Neural progenitor cell (in vitro differentiated cells): ENCODE measurements at regions not wholly inside any gene's neighbourhood (a gene's known extent, or its start where the extent isn't known, plus 50 kb on each side); places are given as distances from the start of the nearest gene placed in this dataset.

Experiments
- DNase-seq: peaks from one replicate; pipeline ENCODE4 v3.0.0-alpha.2; 2016; ENCODE audit warnings: low spot score
- H2AFZ ChIP-seq: fragments of 200-600 bp; sonication (generic); replicated peaks from 2 replicates; pipeline ENCODE4 v1.6.1; 2016; ENCODE audit warnings: antibody characterized with exemption
- H3F3A ChIP-seq: fragments of 200-600 bp; sonication (generic); 2 replicates; pipeline ENCODE4 v1.6.1; 2016; ENCODE audit warnings: antibody characterized with exemption, low read depth
- H3K27ac ChIP-seq: fragments of 200-600 bp; sonication (generic); 2 replicates; pipeline ENCODE4 v1.5.1; 2016; ENCODE audit warnings: mild to moderate bottlenecking
- H3K27me3 ChIP-seq: fragments of 200-600 bp; sonication (generic); 2 replicates; pipeline ENCODE4 v1.6.1; 2016; ENCODE audit warnings: mild to moderate bottlenecking, moderate library complexity
- H3K36me3 ChIP-seq: fragments of 200-600 bp; sonication (generic); 2 replicates; pipeline ENCODE4 v1.5.1; 2016
- H3K4me1 ChIP-seq: fragments of 200-600 bp; sonication (generic); 2 replicates; pipeline ENCODE4 v1.6.1; 2016; ENCODE audit warnings: mixed run types
- H3K4me2 ChIP-seq: fragments of 200-600 bp; sonication (generic); 2 replicates; pipeline ENCODE4 v1.6.1; 2016
- H3K4me3 ChIP-seq: fragments of 200-600 bp; sonication (generic); 2 replicates; pipeline ENCODE4 v1.5.1; 2016
- H3K79me2 ChIP-seq: fragments of 200-600 bp; sonication (generic); 2 replicates; pipeline ENCODE4 v1.6.1; 2016; ENCODE audit warnings: low read depth
- H3K9ac ChIP-seq: fragments of 200-600 bp; sonication (generic); 2 replicates; pipeline ENCODE4 v1.6.1; 2016
- H3K9me3 ChIP-seq: fragments of 200-600 bp; sonication (generic); 2 replicates; pipeline ENCODE4 v1.5.1; 2016; ENCODE audit warnings: low read depth
- H4K20me1 ChIP-seq: fragments of 200-600 bp; sonication (generic); 2 replicates; pipeline ENCODE4 v1.6.1; 2016; ENCODE audit warnings: low read depth
- H3K27ac Mint-ChIP-seq: 3 replicates; pipeline ENCODE4 v1.8.0; 2021; ENCODE audit warnings: mixed read lengths
- H3K27me3 Mint-ChIP-seq: 2 replicates; pipeline ENCODE4 v1.8.0; 2022; ENCODE audit warnings: low read depth, mild to moderate bottlenecking, inconsistent platforms, moderate library complexity, mixed read lengths; ENCODE audit not compliant: insufficient read depth
- H3K36me3 Mint-ChIP-seq: 3 replicates; pipeline ENCODE4 v1.8.0; 2021; ENCODE audit warnings: mixed read lengths
- H3K4me1 Mint-ChIP-seq: 3 replicates; pipeline ENCODE4 v1.8.0; 2021; ENCODE audit warnings: mixed read lengths
- H3K4me3 Mint-ChIP-seq: 3 replicates; pipeline ENCODE4 v1.8.0; 2021; ENCODE audit warnings: mild to moderate bottlenecking, moderate library complexity, mixed read lengths
- H3K9me3 Mint-ChIP-seq: 3 replicates; pipeline ENCODE4 v1.8.0; 2020; ENCODE audit warnings: mixed read lengths
- CTCF ChIP-seq: fragments of 200-600 bp; sonication (generic); IDR thresholded peaks from 2 replicates; pipeline ENCODE4 v1.5.1; 2017; ENCODE audit warnings: antibody characterized with exemption, mild to moderate bottlenecking
- EZH2 ChIP-seq: fragments of 200-600 bp; sonication (generic); IDR thresholded peaks from 2 replicates; pipeline ENCODE4 v1.6.1; 2017; ENCODE audit warnings: antibody characterized with exemption, mild to moderate bottlenecking, moderate library complexity
- EZH2phosphoT487 ChIP-seq: fragments of 200-600 bp; sonication (generic); IDR thresholded peaks from 2 replicates; pipeline ENCODE4 v1.6.1; 2017; ENCODE audit warnings: antibody characterized with exemption

- Histone ChIP-seq H3K27ac (no peak overlapping the region), H2AFZ (no peak overlapping the region), H3K9ac (no peak overlapping the region), H3K79me2 (no peaks in the 10 kb centered on the region), H3K9me3 (no peaks in the 10 kb centered on the region), H3K36me3 (no peaks in the 10 kb centered on the region), H3K4me1 (peaks cover 46% of the 10 kb centered on the region), H3K4me3 (no peak overlapping the region), H3K27me3 (no peaks in the 10 kb centered on the region), H3K4me2 (no peak overlapping the region), H3F3A (peaks cover 19% of the 10 kb centered on the region), H4K20me1 (no peaks in the 10 kb centered on the region)
- Mint-ChIP-seq H3K27ac (no peak overlapping the region), H3K9me3 (no peaks in the 10 kb centered on the region), H3K36me3 (no peaks in the 10 kb centered on the region), H3K27me3 (no peaks in the 10 kb centered on the region), H3K4me1 (peaks cover 41% of the 10 kb centered on the region), H3K4me3 (no peak overlapping the region)
- DNase-seq: no peak
- TF ChIP-seq EZH2phosphoT487 (no peak), EZH2 (no peak), CTCF (no peak)
Observed at GRCh38 chr16:61415126-61415525, 621.1 kb downstream of the CDH8 start.

- Mint-ChIP-seq H3K36me3 (no peaks in the 10 kb centered on the region), H3K4me3 (no peak overlapping the region), H3K4me1 (peaks cover 33% of the 10 kb centered on the region), H3K27me3 (no peaks in the 10 kb centered on the region), H3K27ac (no peak overlapping the region), H3K9me3 (no peaks in the 10 kb centered on the region)
- no peaks in the 10 kb centered on the region for H3K36me3 ChIP-seq
- DNase-seq: peak; percentile 93
- H3K27me3 ChIP-seq: no peaks in the 10 kb centered on the region
- H3F3A ChIP-seq: peaks cover 19% of the 10 kb centered on the region
- no peaks in the 10 kb centered on the region for H3K79me2 ChIP-seq
- TF ChIP-seq CTCF: no peak
- no peak for TF ChIP-seq EZH2phosphoT487
- TF ChIP-seq EZH2: no peak
- H3K9me3 ChIP-seq: no peaks in the 10 kb centered on the region
- no peak overlapping the region for H2AFZ ChIP-seq
- H4K20me1 ChIP-seq: no peaks in the 10 kb centered on the region
- H3K27ac ChIP-seq: peak overlapping the region; percentile 76
- H3K4me1 ChIP-seq: peaks cover 35% of the 10 kb centered on the region
- H3K9ac ChIP-seq: no peak overlapping the region
- H3K4me3 ChIP-seq: peak overlapping the region; percentile 11
- H3K4me2 ChIP-seq: peak overlapping the region; percentile 64
Observed at GRCh38 chr16:61413021-61413420, 623.2 kb downstream of the CDH8 start.

GRCh38 chr16:61412562-61412961, 623.7 kb downstream of the CDH8 start:
- Histone ChIP-seq H3K27ac (peak overlapping the region; percentile 76), H3K9me3 (no peaks in the 10 kb centered on the region), H4K20me1 (no peaks in the 10 kb centered on the region), H3K4me2 (peak overlapping the region; percentile 64), H3K79me2 (no peaks in the 10 kb centered on the region), H3K36me3 (no peaks in the 10 kb centered on the region), H3F3A (peaks cover 19% of the 10 kb centered on the region), H3K4me3 (peak overlapping the region; percentile 11), H3K9ac (no peak overlapping the region), H3K4me1 (peaks cover 35% of the 10 kb centered on the region), H3K27me3 (no peaks in the 10 kb centered on the region), H2AFZ (no peak overlapping the region)
- Mint-ChIP-seq H3K4me3 (no peak overlapping the region), H3K9me3 (no peaks in the 10 kb centered on the region), H3K27ac (no peak overlapping the region), H3K4me1 (peaks cover 33% of the 10 kb centered on the region), H3K36me3 (no peaks in the 10 kb centered on the region), H3K27me3 (no peaks in the 10 kb centered on the region)
- TF ChIP-seq EZH2: no peak
- no peak for DNase-seq

- Histone ChIP-seq H3K4me1 (peaks cover 26% of the 10 kb centered on the region), H3K9me3 (no peaks in the 10 kb centered on the region), H3K27me3 (no peaks in the 10 kb centered on the region), H3K9ac (no peak overlapping the region), H4K20me1 (no peaks in the 10 kb centered on the region), H2AFZ (no peak overlapping the region), H3K79me2 (no peaks in the 10 kb centered on the region), H3K36me3 (no peaks in the 10 kb centered on the region), H3K4me2 (no peak overlapping the region), H3K27ac (no peak overlapping the region), H3K4me3 (no peak overlapping the region), H3F3A (peaks cover 19% of the 10 kb centered on the region)
- TF ChIP-seq EZH2: no peak
- Mint-ChIP-seq H3K27ac (no peak overlapping the region), H3K27me3 (no peaks in the 10 kb centered on the region), H3K4me1 (peaks cover 26% of the 10 kb centered on the region), H3K4me3 (no peak overlapping the region), H3K9me3 (no peaks in the 10 kb centered on the region), H3K36me3 (no peaks in the 10 kb centered on the region)
- DNase-seq: no peak
Observed at GRCh38 chr16:61409604-61410003, 626.6 kb downstream of the CDH8 start.
